Suprapubic skin (tissue), 4 donors: ENCODE measurements at regions not wholly inside any gene's neighbourhood (a gene's known extent, or its start where the extent isn't known, plus 50 kb on each side); places are given as distances from the start of the nearest gene placed in this dataset.

Experiments
- DNase-seq, 2 donors: peaks; one replicate each; pipeline ENCODE4 v3.0.0-alpha.2; 2019; ENCODE audit warnings: low spot score in 2 of 2
- H3K27ac ChIP-seq: fragments of 200-600 bp; sonication (generic); one replicate; pipeline ENCODE4 v1.5.1; 2019
- H3K27me3 ChIP-seq: fragments of 200-600 bp; sonication (generic); one replicate; pipeline ENCODE4 v1.5.1; 2019
- H3K36me3 ChIP-seq: fragments of 200-600 bp; sonication (generic); one replicate; pipeline ENCODE4 v1.5.1; 2019
- H3K4me1 ChIP-seq: fragments of 200-600 bp; sonication (generic); one replicate; pipeline ENCODE4 v1.5.1; 2019
- H3K4me3 ChIP-seq: fragments of 200-600 bp; sonication (generic); one replicate; pipeline ENCODE4 v1.5.1; 2019; ENCODE audit warnings: mild to moderate bottlenecking
- H3K9me3 ChIP-seq: fragments of 200-600 bp; sonication (generic); one replicate; pipeline ENCODE4 v1.5.1; 2019
- CTCF ChIP-seq, 2 donors: fragments of 200-600 bp in 1 of 2; fragments of 450-650 bp in 1 of 2; sonication (generic) in 1 of 2; IDR thresholded peaks; one replicate each; pipeline ENCODE4 v1.5.1; 2016 to 2019; ENCODE audit warnings: antibody characterized with exemption in 2 of 2, mild to moderate bottlenecking in 1 of 2, moderate library complexity in 1 of 2
- EP300 ChIP-seq: sonication (generic); formaldehyde crosslinking; IDR thresholded peaks from one replicate; pipeline ENCODE4 v1.6.1; 2017; ENCODE audit warnings: antibody characterized with exemption
- POLR2A ChIP-seq, 2 donors: fragments of 450-650 bp; IDR thresholded peaks; one replicate each; pipeline ENCODE4 v1.6.1; 2017; ENCODE audit warnings: antibody characterized with exemption in 2 of 2, mild to moderate bottlenecking in 2 of 2, moderate library complexity in 2 of 2
- POLR2AphosphoS5 ChIP-seq, 3 donors: sonication (generic); formaldehyde crosslinking; IDR thresholded peaks; one replicate each; pipeline ENCODE4 v1.6.1; 2017; ENCODE audit warnings: antibody characterized with exemption in 3 of 3
- whole genome bisulfite sequencing: methylation state at CpG from one replicate; pipeline ENCODE4 v1.1.5; 2018; 5-methylcytosine and 5-hydroxymethylcytosine counted together

GRCh38 chr16:64696866-64697265 lies 425.0 kb downstream of the CDH11 start:
- 34% methylated on average over 1 of the region's 1 CpG for WGBS
- Histone ChIP-seq H3K27me3 (no peaks in the 10 kb centered on the region), H3K36me3 (no peaks in the 10 kb centered on the region), H3K4me1 (no peaks in the 10 kb centered on the region), H3K27ac (no peak overlapping the region), H3K9me3 (no peaks in the 10 kb centered on the region), H3K4me3 (no peak overlapping the region)
- no peak for DNase-seq
- no peak for TF ChIP-seq EP300
- no peak for TF ChIP-seq POLR2A (IDR thresholded peaks at IDR 0.05)
- TF ChIP-seq CTCF (IDR thresholded peaks at IDR 0.05) = no peak
- no peak for TF ChIP-seq POLR2AphosphoS5 (IDR thresholded peaks at IDR 0.05)

GRCh38 chr16:64695684-64696083 lies 426.2 kb downstream of the CDH11 start:
- no peaks in the 10 kb centered on the region for H3K36me3 ChIP-seq
- no peak for DNase-seq
- H3K9me3 ChIP-seq = no peaks in the 10 kb centered on the region
- no peak overlapping the region for H3K27ac ChIP-seq
- H3K27me3 ChIP-seq = no peaks in the 10 kb centered on the region
- H3K4me3 ChIP-seq = no peak overlapping the region
- TF ChIP-seq CTCF (IDR thresholded peaks at IDR 0.05) (no peak), EP300 (no peak), POLR2AphosphoS5 (IDR thresholded peaks at IDR 0.05) (no peak), POLR2A (IDR thresholded peaks at IDR 0.05) (no peak)
- no peaks in the 10 kb centered on the region for H3K4me1 ChIP-seq
- WGBS = 73% methylated on average over 4 of the region's 4 CpGs

GRCh38 chr16:64693946-64694345 lies 427.9 kb downstream of the CDH11 start:
- Histone ChIP-seq H3K36me3 (no peaks in the 10 kb centered on the region), H3K9me3 (no peaks in the 10 kb centered on the region), H3K27ac (no peak overlapping the region), H3K4me1 (no peaks in the 10 kb centered on the region), H3K27me3 (no peaks in the 10 kb centered on the region), H3K4me3 (no peak overlapping the region)
- TF ChIP-seq EP300 (no peak), POLR2A (IDR thresholded peaks at IDR 0.05) (no peak), POLR2AphosphoS5 (IDR thresholded peaks at IDR 0.05) (no peak), CTCF (IDR thresholded peaks at IDR 0.05) (no peak)
- WGBS = 72% methylated on average over 3 of the region's 3 CpGs
- no peak for DNase-seq

GRCh38 chr16:64687786-64688185 lies 434.1 kb downstream of the CDH11 start:
- Histone ChIP-seq H3K27ac (no peak overlapping the region), H3K9me3 (no peaks in the 10 kb centered on the region), H3K4me3 (no peak overlapping the region), H3K27me3 (no peaks in the 10 kb centered on the region), H3K36me3 (no peaks in the 10 kb centered on the region), H3K4me1 (no peaks in the 10 kb centered on the region)
- no peak for DNase-seq
- no peak for TF ChIP-seq EP300
- no peak for TF ChIP-seq POLR2A (IDR thresholded peaks at IDR 0.05)
- no peak for TF ChIP-seq CTCF (IDR thresholded peaks at IDR 0.05)
- no peak for TF ChIP-seq POLR2AphosphoS5 (IDR thresholded peaks at IDR 0.05)
- WGBS = 90% methylated on average over 4 of the region's 4 CpGs

- no peaks in the 10 kb centered on the region for H3K27me3 ChIP-seq
- no peaks in the 10 kb centered on the region for H3K36me3 ChIP-seq
- no peaks in the 10 kb centered on the region for H3K4me1 ChIP-seq
- 49% methylated on average over 2 of the region's 2 CpGs for WGBS
- no peak for TF ChIP-seq POLR2AphosphoS5 (IDR thresholded peaks at IDR 0.05)
- TF ChIP-seq CTCF (IDR thresholded peaks at IDR 0.05) = no peak
- TF ChIP-seq EP300 = no peak
- H3K9me3 ChIP-seq = no peaks in the 10 kb centered on the region
- DNase-seq = no peak
- no peak overlapping the region for H3K27ac ChIP-seq
- H3K4me3 ChIP-seq = no peak overlapping the region
Observed at GRCh38 chr16:64687123-64687522, 434.7 kb downstream of the CDH11 start.
